H9 (cell line): ENCODE measurements at regions not wholly inside any gene's neighbourhood (a gene's known extent, or its start where the extent isn't known, plus 50 kb on each side); places are given as distances from the start of the nearest gene placed in this dataset.

ENCODE experiments used
- DNase-seq: peaks from one replicate; pipeline ENCODE4 v3.0.0-alpha.2; 2017
- H2AFZ ChIP-seq: one replicate; pipeline ENCODE4 v1.6.1; 2013; ENCODE audit warnings: mild to moderate bottlenecking, low read length, control low read depth, moderate library complexity
- H2AK5ac ChIP-seq: 2 replicates; pipeline ENCODE4 v1.6.1; 2013; ENCODE audit warnings: low read length, control low read depth, mixed read lengths; ENCODE audit not compliant: insufficient read length
- H2BK120ac ChIP-seq: one replicate; pipeline ENCODE4 v1.6.1; 2013; ENCODE audit warnings: low read depth, mild to moderate bottlenecking, low read length, control low read depth, inconsistent platforms; ENCODE audit not compliant: poor library complexity, severe bottlenecking
- H2BK12ac ChIP-seq: 2 replicates; pipeline ENCODE4 v1.6.1; 2013; ENCODE audit warnings: low read length, control low read depth, mixed read lengths, low read depth; ENCODE audit not compliant: insufficient read length
- H2BK15ac ChIP-seq: 2 replicates; pipeline ENCODE4 v1.6.1; 2013; ENCODE audit warnings: low read depth, low read length, control low read depth
- H2BK20ac ChIP-seq: one replicate; pipeline ENCODE4 v1.6.1; 2013; ENCODE audit warnings: low read depth, mild to moderate bottlenecking, low read length, control low read depth, inconsistent platforms; ENCODE audit not compliant: poor library complexity, severe bottlenecking
- H2BK5ac ChIP-seq: 2 replicates; pipeline ENCODE4 v1.6.1; 2013; ENCODE audit warnings: low read length, control low read depth, mixed read lengths; ENCODE audit not compliant: insufficient read length
- H3K14ac ChIP-seq: 2 replicates; pipeline ENCODE4 v1.6.1; 2013; ENCODE audit warnings: low read length, control low read depth; ENCODE audit not compliant: insufficient read depth
- H3K18ac ChIP-seq: 2 replicates; pipeline ENCODE4 v1.6.1; 2013; ENCODE audit warnings: low read depth, mild to moderate bottlenecking, mixed read lengths, low read length, control low read depth; ENCODE audit not compliant: insufficient read length
- H3K23ac ChIP-seq: 2 replicates; pipeline ENCODE4 v1.6.1; 2013; ENCODE audit warnings: low read length, control low read depth, mixed read lengths, low read depth; ENCODE audit not compliant: insufficient read length
- H3K23me2 ChIP-seq: 2 replicates; pipeline ENCODE4 v1.6.1; 2013; ENCODE audit warnings: low read depth, mild to moderate bottlenecking, mixed read lengths, low read length, control low read depth; ENCODE audit not compliant: insufficient read length, poor library complexity, severe bottlenecking
- H3K27ac ChIP-seq: 2 replicates; pipeline ENCODE4 v1.5.1; 2013; ENCODE audit warnings: low read length, control low read depth, mixed read lengths, low read depth; ENCODE audit not compliant: insufficient read length
- H3K27me3 ChIP-seq: 2 replicates; pipeline ENCODE4 v1.6.1; 2013; ENCODE audit warnings: low read length, control low read depth, inconsistent platforms; ENCODE audit not compliant: insufficient read depth
- H3K4ac ChIP-seq: 2 replicates; pipeline ENCODE4 v1.6.1; 2013; ENCODE audit warnings: low read depth, mild to moderate bottlenecking, control low read depth, inconsistent platforms, low read length, moderate library complexity
- H3K4me1 ChIP-seq: 2 replicates; pipeline ENCODE4 v1.6.1; 2013; ENCODE audit warnings: low read length, control low read depth, inconsistent platforms; ENCODE audit not compliant: insufficient read depth
- H3K4me2 ChIP-seq: 2 replicates; pipeline ENCODE4 v1.6.1; 2013; ENCODE audit warnings: low read length, control low read depth, mixed read lengths; ENCODE audit not compliant: insufficient read length, insufficient read depth
- H3K56ac ChIP-seq: 2 replicates; pipeline ENCODE4 v1.6.1; 2013; ENCODE audit warnings: low read depth, mild to moderate bottlenecking, mixed read lengths, low read length, control low read depth; ENCODE audit not compliant: insufficient read length
- H3K79me1 ChIP-seq: 2 replicates; pipeline ENCODE4 v1.6.1; 2013; ENCODE audit warnings: low read depth, mild to moderate bottlenecking, moderate library complexity, low read length, control low read depth, inconsistent platforms; ENCODE audit not compliant: insufficient read depth, poor library complexity, severe bottlenecking
- H3K79me2 ChIP-seq: 2 replicates; pipeline ENCODE4 v1.6.1; 2013; ENCODE audit warnings: low read length, control low read depth, inconsistent platforms; ENCODE audit not compliant: insufficient read depth
- H3K9ac ChIP-seq: 2 replicates; pipeline ENCODE4 v1.6.1; 2013; ENCODE audit warnings: low read length, control low read depth, mixed read lengths; ENCODE audit not compliant: insufficient read length; ENCODE audit errors: extremely low read depth
- H3K9me3 ChIP-seq: one replicate; pipeline ENCODE4 v1.6.1; 2013; ENCODE audit warnings: low read depth, low read length, inconsistent platforms; ENCODE audit not compliant: control insufficient read depth
- H3T11ph ChIP-seq: one replicate; pipeline ENCODE4 v1.6.1; 2013; ENCODE audit warnings: mild to moderate bottlenecking, low read length, control low read depth, inconsistent platforms
- H4K20me1 ChIP-seq: one replicate; pipeline ENCODE4 v1.6.1; 2013; ENCODE audit not compliant: control insufficient read depth, insufficient read length, insufficient read depth
- H4K5ac ChIP-seq: 2 replicates; pipeline ENCODE4 v1.6.1; 2013; ENCODE audit warnings: low read depth, mild to moderate bottlenecking, mixed read lengths, low read length, control low read depth; ENCODE audit not compliant: insufficient read length
- H4K8ac ChIP-seq: replicated peaks from 2 replicates; pipeline ENCODE4 v1.6.1; 2013; ENCODE audit warnings: low read length, control low read depth, mixed read lengths, low read depth; ENCODE audit not compliant: insufficient read length
- H4K91ac ChIP-seq: 2 replicates; pipeline ENCODE4 v1.6.1; 2013; ENCODE audit warnings: low read depth, mild to moderate bottlenecking, moderate library complexity, mixed read lengths, low read length, control low read depth; ENCODE audit not compliant: insufficient read length
- H3K27ac Mint-ChIP-seq, 3 experiments: 2 replicates in 2 of 3; 3 replicates in 1 of 3; pipeline ENCODE4 v1.8.0; 2020 to 2021; ENCODE audit warnings: mixed read lengths in 3 of 3, mild to moderate bottlenecking in 1 of 3, moderate library complexity in 1 of 3
- H3K27me3 Mint-ChIP-seq: 2 replicates; pipeline ENCODE4 v1.8.0; 2021; ENCODE audit warnings: low read depth, mild to moderate bottlenecking, moderate library complexity, mixed read lengths
- H3K36me3 Mint-ChIP-seq, 3 experiments: 2 replicates in 2 of 3; 3 replicates in 1 of 3; pipeline ENCODE4 v1.8.0; 2020 to 2021; ENCODE audit warnings: low read depth in 3 of 3, mixed read lengths in 3 of 3; ENCODE audit not compliant: insufficient read depth in 1 of 3
- H3K4me1 Mint-ChIP-seq, 2 experiments: 2 replicates each; pipeline ENCODE4 v1.8.0; 2020; ENCODE audit warnings: mixed read lengths in 2 of 2
- H3K4me3 Mint-ChIP-seq, 2 experiments: 2 replicates in 1 of 2; 3 replicates in 1 of 2; pipeline ENCODE4 v1.8.0; 2020 to 2021; ENCODE audit warnings: mild to moderate bottlenecking in 2 of 2, mixed read lengths in 2 of 2, moderate library complexity in 1 of 2
- H3K9me3 Mint-ChIP-seq, 2 experiments: 2 replicates in 1 of 2; 3 replicates in 1 of 2; pipeline ENCODE4 v1.8.0; 2020; ENCODE audit warnings: mild to moderate bottlenecking in 2 of 2, mixed read lengths in 2 of 2, moderate library complexity in 1 of 2
- WGBS: extraction: QIAGEN DNeasy Blood & Tissue Kit; methylation state at CpG from one replicate; pipeline ENCODE4 v1.1.7; 2013; ENCODE audit warnings: missing lambda C conversion rate, low lambda C conversion rate, mixed read lengths; ENCODE audit not compliant: insufficient read length; ENCODE audit errors: extremely low coverage; 5-methylcytosine and 5-hydroxymethylcytosine counted together
- TF ChIP-seq, protein P1 (sequence below): fragments of 200-600 bp; sonication (generic); conservative IDR thresholded peaks from 3 replicates; pipeline ENCODE4 v1.8.0; 2021; ENCODE audit warnings: antibody characterized with exemption, mild to moderate bottlenecking

DNA sequence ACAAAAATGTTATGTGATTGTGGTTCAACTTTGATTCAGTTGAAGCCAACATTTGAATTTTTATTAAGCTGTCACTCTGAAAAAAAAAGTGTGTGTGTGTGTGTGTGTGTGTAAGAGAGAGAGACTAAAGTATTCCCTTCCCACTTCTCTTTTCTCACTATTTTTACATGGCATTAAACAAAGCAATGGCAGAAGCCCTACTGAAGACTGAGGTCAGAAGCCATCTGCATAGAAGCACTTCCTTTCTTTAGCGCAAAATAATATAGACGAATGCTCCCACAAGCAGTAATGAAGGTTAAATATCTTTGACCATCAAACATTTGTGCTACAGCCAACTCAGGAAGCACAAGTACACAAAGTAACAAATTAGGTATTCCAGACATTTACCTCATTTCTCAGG is 540.5 kb downstream of the KCTD16 start:
- H3K27ac ChIP-seq: no peak overlapping the region
- no peak overlapping the region for H2AFZ ChIP-seq
- no peak overlapping the region for H3K23ac ChIP-seq
- H4K5ac ChIP-seq: no peak overlapping the region
- no peak for DNase-seq
- Mint-ChIP-seq H3K4me1 (peaks cover 0 to 5% of the 10 kb centered on the region in 2 experiments; a peak in 2 of 4 replicates), H3K27ac (no peak overlapping the region), H3K27me3 (peaks cover 3% of the 10 kb centered on the region; the same call in 1 of the 2 replicates), H3K36me3 (no peaks in the 10 kb centered on the region; a peak in 1 of 7 replicates), H3K9me3 (peaks cover 4 to 8% of the 10 kb centered on the region in 2 experiments; a peak in 3 of 5 replicates), H3K4me3 (no peak overlapping the region)
- H2BK20ac ChIP-seq: no peak overlapping the region
- H2AK5ac ChIP-seq: no peak overlapping the region
- no peaks in the 10 kb centered on the region for H3K23me2 ChIP-seq
- no peak overlapping the region for H3K18ac ChIP-seq
- no peak overlapping the region for H3K4ac ChIP-seq
- no peak overlapping the region for H2BK12ac ChIP-seq
- H3K9me3 ChIP-seq: no peaks in the 10 kb centered on the region
- no peak overlapping the region for H4K91ac ChIP-seq
- H3K4me1 ChIP-seq: no peaks in the 10 kb centered on the region
- no peak overlapping the region for H2BK120ac ChIP-seq
- no peak overlapping the region for H2BK5ac ChIP-seq
- no peak overlapping the region for H3K14ac ChIP-seq
- H3K4me2 ChIP-seq: no peak overlapping the region
- H3K56ac ChIP-seq: no peak overlapping the region
- H2BK15ac ChIP-seq: no peak overlapping the region
- H3K79me1 ChIP-seq: no peaks in the 10 kb centered on the region
- H4K20me1 ChIP-seq: no peaks in the 10 kb centered on the region
- no CpG with 5 or more reads among the region's 2 CpGs for WGBS
- H3T11ph ChIP-seq: no peak overlapping the region
- no peak overlapping the region for H4K8ac ChIP-seq
- TF ChIP-seq, protein P1, sequence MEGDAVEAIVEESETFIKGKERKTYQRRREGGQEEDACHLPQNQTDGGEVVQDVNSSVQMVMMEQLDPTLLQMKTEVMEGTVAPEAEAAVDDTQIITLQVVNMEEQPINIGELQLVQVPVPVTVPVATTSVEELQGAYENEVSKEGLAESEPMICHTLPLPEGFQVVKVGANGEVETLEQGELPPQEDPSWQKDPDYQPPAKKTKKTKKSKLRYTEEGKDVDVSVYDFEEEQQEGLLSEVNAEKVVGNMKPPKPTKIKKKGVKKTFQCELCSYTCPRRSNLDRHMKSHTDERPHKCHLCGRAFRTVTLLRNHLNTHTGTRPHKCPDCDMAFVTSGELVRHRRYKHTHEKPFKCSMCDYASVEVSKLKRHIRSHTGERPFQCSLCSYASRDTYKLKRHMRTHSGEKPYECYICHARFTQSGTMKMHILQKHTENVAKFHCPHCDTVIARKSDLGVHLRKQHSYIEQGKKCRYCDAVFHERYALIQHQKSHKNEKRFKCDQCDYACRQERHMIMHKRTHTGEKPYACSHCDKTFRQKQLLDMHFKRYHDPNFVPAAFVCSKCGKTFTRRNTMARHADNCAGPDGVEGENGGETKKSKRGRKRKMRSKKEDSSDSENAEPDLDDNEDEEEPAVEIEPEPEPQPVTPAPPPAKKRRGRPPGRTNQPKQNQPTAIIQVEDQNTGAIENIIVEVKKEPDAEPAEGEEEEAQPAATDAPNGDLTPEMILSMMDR: no peak
- no peak overlapping the region for H3K9ac ChIP-seq
- H3K27me3 ChIP-seq: no peaks in the 10 kb centered on the region
- H3K79me2 ChIP-seq: no peaks in the 10 kb centered on the region
